Thyroid gland (tissue), 4 donors: ENCODE measurements at regions not wholly inside any gene's neighbourhood (a gene's known extent, or its start where the extent isn't known, plus 50 kb on each side); places are given as distances from the start of the nearest gene placed in this dataset.

ENCODE experiments used
- DNase-seq, 2 donors: peaks; one replicate each; pipeline ENCODE4 v3.0.0-alpha.2; 2019
- H3K27ac ChIP-seq, 3 donors: fragments of 200-600 bp; sonication (generic); 1 replicate in 2 of 3; 2 replicates in 1 of 3; pipeline ENCODE4 v1.5.1; 2016 to 2019; ENCODE audit warnings: mild to moderate bottlenecking in 1 of 3, moderate library complexity in 1 of 3
- H3K27me3 ChIP-seq: fragments of 200-600 bp; sonication (generic); one replicate; pipeline ENCODE4 v1.5.1; 2019
- H3K36me3 ChIP-seq, 2 donors: fragments of 200-600 bp; sonication (generic); one replicate each; pipeline ENCODE4 v1.5.1; 2016 to 2019
- H3K4me1 ChIP-seq, 2 donors: fragments of 200-600 bp; sonication (generic); one replicate each; pipeline ENCODE4 v1.5.1; 2017 to 2019
- H3K4me3 ChIP-seq, 3 donors: fragments of 200-600 bp; sonication (generic); replicated peaks in 1 of 3; 1 replicate in 2 of 3; 2 replicates in 1 of 3; pipeline ENCODE4 v1.5.1; 2016; ENCODE audit warnings: mild to moderate bottlenecking in 1 of 3
- H3K9me3 ChIP-seq: fragments of 200-600 bp; sonication (generic); one replicate; pipeline ENCODE4 v1.5.1; 2017
- POLR2A ChIP-seq, 2 donors: fragments of 450-650 bp; IDR thresholded peaks; one replicate each; pipeline ENCODE4 v1.6.1; 2017; ENCODE audit warnings: antibody characterized with exemption in 2 of 2, mild to moderate bottlenecking in 2 of 2, moderate library complexity in 1 of 2
- whole genome bisulfite sequencing, 2 donors: methylation state at CpG; one replicate each; pipeline ENCODE4 v1.1.5; 2017; 5-methylcytosine and 5-hydroxymethylcytosine counted together
- intact Hi-C: fragments of 100-400 bp; cut with DNase I; formaldehyde crosslinking; loops from one replicate; pipeline ENCODE4 v1.15.1; 2023
- TF ChIP-seq, protein P1 (sequence below), 6 experiments: fragments of 200-600 bp in 3 of 6; fragments of 450-650 bp in 3 of 6; sonication (generic) in 3 of 6; IDR thresholded peaks; one replicate each; pipeline ENCODE4 v1.5.1; 2016 to 2019; ENCODE audit warnings: antibody characterized with exemption in 6 of 6, mild to moderate bottlenecking in 2 of 6, inconsistent platforms in 1 of 6, moderate library complexity in 1 of 6

GRCh38 chr3:71903112-71903495 lies 118.2 kb upstream of the PROK2 start:
- H3K4me3 ChIP-seq = no peak overlapping the region
- no peaks in the 10 kb centered on the region for H3K27me3 ChIP-seq
- WGBS, 2 donors = 38 to 44% methylated on average over 2 of the region's 2 CpGs
- no peak overlapping the region for H3K27ac ChIP-seq
- H3K9me3 ChIP-seq = no peaks in the 10 kb centered on the region
- no peaks in the 10 kb centered on the region for H3K36me3 ChIP-seq
- TF ChIP-seq POLR2A (IDR thresholded peaks at IDR 0.05) = no peak
- TF ChIP-seq, protein P1, sequence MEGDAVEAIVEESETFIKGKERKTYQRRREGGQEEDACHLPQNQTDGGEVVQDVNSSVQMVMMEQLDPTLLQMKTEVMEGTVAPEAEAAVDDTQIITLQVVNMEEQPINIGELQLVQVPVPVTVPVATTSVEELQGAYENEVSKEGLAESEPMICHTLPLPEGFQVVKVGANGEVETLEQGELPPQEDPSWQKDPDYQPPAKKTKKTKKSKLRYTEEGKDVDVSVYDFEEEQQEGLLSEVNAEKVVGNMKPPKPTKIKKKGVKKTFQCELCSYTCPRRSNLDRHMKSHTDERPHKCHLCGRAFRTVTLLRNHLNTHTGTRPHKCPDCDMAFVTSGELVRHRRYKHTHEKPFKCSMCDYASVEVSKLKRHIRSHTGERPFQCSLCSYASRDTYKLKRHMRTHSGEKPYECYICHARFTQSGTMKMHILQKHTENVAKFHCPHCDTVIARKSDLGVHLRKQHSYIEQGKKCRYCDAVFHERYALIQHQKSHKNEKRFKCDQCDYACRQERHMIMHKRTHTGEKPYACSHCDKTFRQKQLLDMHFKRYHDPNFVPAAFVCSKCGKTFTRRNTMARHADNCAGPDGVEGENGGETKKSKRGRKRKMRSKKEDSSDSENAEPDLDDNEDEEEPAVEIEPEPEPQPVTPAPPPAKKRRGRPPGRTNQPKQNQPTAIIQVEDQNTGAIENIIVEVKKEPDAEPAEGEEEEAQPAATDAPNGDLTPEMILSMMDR (IDR thresholded peaks at IDR 0.05) = no peak
- DNase-seq = no peak
- no peaks in the 10 kb centered on the region for H3K4me1 ChIP-seq
- intact Hi-C loops = no loop called here

DNA sequence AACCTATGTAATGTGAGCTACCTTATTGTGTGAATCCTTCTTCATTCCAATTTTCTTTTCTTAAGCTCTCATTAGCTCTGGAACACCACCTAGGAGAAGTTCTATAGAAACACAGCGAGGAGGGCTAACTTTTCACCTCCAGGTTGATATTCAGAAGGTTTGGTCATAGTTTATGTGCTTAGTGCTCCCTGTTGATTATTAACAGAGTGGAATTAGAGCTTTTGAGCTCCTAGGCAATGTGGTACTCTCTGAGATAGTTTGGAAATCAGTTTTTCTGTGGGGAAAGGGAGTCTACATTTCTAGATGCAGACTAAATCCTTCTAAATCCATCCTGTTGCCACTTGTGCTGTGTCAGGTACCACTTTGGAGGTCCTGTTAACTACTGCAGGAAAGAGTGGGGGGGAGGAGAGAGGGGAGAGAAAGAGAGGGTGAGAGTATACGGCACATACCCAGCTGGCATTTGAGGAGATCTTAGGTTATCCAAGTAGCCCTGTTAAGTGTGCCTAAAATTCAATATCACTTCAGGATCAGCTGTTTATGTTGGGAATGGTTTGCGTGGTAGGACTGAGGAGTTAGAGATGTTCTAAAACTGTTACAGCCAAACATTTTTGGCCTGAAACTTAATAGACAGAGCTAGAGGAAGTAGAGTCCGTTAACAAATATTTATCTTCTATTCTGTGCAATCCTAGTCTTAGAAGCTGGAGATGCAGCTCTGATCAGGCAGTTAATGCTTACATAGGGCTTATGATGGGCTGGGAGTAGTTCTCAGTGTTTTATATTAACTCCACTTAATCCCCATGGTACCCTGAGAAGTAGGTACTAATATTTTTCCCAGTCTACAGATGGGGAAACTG lies 117.5 kb upstream of the PROK2 start:
- TF ChIP-seq, protein P1 (IDR thresholded peaks at IDR 0.05) = no peak
- TF ChIP-seq POLR2A (IDR thresholded peaks at IDR 0.05) = no peak
- no peak overlapping the region for H3K4me3 ChIP-seq
- H3K4me1 ChIP-seq = no peaks in the 10 kb centered on the region
- no peak overlapping the region for H3K27ac ChIP-seq
- H3K27me3 ChIP-seq = no peaks in the 10 kb centered on the region
- DNase-seq = no peak
- intact Hi-C loops = no loop called here
- 80 to 84% methylated on average over 4 of the region's 4 CpGs for WGBS, 2 donors
- no peaks in the 10 kb centered on the region for H3K36me3 ChIP-seq
- no peaks in the 10 kb centered on the region for H3K9me3 ChIP-seq

GRCh38 chr3:71901645-71902044 lies 116.7 kb upstream of the PROK2 start:
- intact Hi-C loops = no loop called here
- Histone ChIP-seq H3K27ac (no peak overlapping the region), H3K4me1 (no peaks in the 10 kb centered on the region), H3K27me3 (no peaks in the 10 kb centered on the region), H3K9me3 (no peaks in the 10 kb centered on the region), H3K36me3 (no peaks in the 10 kb centered on the region), H3K4me3 (no peak overlapping the region)
- TF ChIP-seq POLR2A (IDR thresholded peaks at IDR 0.05) = no peak
- TF ChIP-seq, protein P1 (IDR thresholded peaks at IDR 0.05) = no peak
- 95 to 97% methylated on average over 9 of the region's 9 CpGs for WGBS, 2 donors
- DNase-seq = no peak

- 90 to 98% methylated on average over 2 of the region's 2 CpGs for WGBS, 2 donors
- TF ChIP-seq POLR2A (IDR thresholded peaks at IDR 0.05) = no peak
- TF ChIP-seq, protein P1 (IDR thresholded peaks at IDR 0.05) = no peak
- Histone ChIP-seq H3K9me3 (no peaks in the 10 kb centered on the region), H3K4me1 (no peaks in the 10 kb centered on the region), H3K27ac (no peak overlapping the region), H3K4me3 (no peak overlapping the region), H3K27me3 (no peaks in the 10 kb centered on the region), H3K36me3 (no peaks in the 10 kb centered on the region)
- DNase-seq = no peak
- intact Hi-C loops = no loop called here
These were observed 115.1 kb upstream of the PROK2 start for GRCh38 chr3:71900057-71900456.

DNA sequence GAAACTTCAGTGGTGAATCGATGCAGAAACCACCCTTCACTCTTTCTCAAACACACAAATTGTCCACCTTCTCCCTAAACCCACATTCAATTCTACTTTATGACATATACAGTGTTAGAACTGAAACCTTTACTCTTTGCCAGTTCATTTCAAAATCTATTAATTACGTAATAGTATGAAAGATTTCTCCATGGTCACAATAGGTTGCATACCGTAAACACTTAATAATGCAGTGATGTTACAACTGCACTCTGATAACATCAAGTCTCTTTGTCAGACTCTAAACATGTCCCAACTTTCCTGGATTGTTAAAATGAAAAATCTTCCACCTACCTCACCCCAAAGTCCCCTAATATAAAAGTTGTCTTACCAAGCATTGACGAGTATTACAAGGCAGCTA lies 111.8 kb upstream of the PROK2 start:
- no peak overlapping the region for H3K27ac ChIP-seq
- TF ChIP-seq, protein P1 (IDR thresholded peaks at IDR 0.05) = no peak
- TF ChIP-seq POLR2A (IDR thresholded peaks at IDR 0.05) = no peak
- H3K4me1 ChIP-seq = no peaks in the 10 kb centered on the region
- intact Hi-C loops = no loop called here
- 91% methylated on average over 4 of the region's 4 CpGs for WGBS, 2 donors
- no peaks in the 10 kb centered on the region for H3K9me3 ChIP-seq
- H3K4me3 ChIP-seq = no peak overlapping the region
- H3K36me3 ChIP-seq = no peaks in the 10 kb centered on the region
- H3K27me3 ChIP-seq = no peaks in the 10 kb centered on the region
- no peak for DNase-seq
